Neural progenitor cell (in vitro differentiated cells): ENCODE measurements at regions not wholly inside any gene's neighbourhood (a gene's known extent, or its start where the extent isn't known, plus 50 kb on each side); places are given as distances from the start of the nearest gene placed in this dataset.

ENCODE experiments used
- DNase-seq: peaks from one replicate; pipeline ENCODE4 v3.0.0-alpha.2; 2016; ENCODE audit warnings: low spot score
- H2AFZ ChIP-seq: fragments of 200-600 bp; sonication (generic); replicated peaks from 2 replicates; pipeline ENCODE4 v1.6.1; 2016; ENCODE audit warnings: antibody characterized with exemption
- H3F3A ChIP-seq: fragments of 200-600 bp; sonication (generic); 2 replicates; pipeline ENCODE4 v1.6.1; 2016; ENCODE audit warnings: antibody characterized with exemption, low read depth
- H3K27ac ChIP-seq: fragments of 200-600 bp; sonication (generic); 2 replicates; pipeline ENCODE4 v1.5.1; 2016; ENCODE audit warnings: mild to moderate bottlenecking
- H3K27me3 ChIP-seq: fragments of 200-600 bp; sonication (generic); 2 replicates; pipeline ENCODE4 v1.6.1; 2016; ENCODE audit warnings: mild to moderate bottlenecking, moderate library complexity
- H3K36me3 ChIP-seq: fragments of 200-600 bp; sonication (generic); 2 replicates; pipeline ENCODE4 v1.5.1; 2016
- H3K4me1 ChIP-seq: fragments of 200-600 bp; sonication (generic); 2 replicates; pipeline ENCODE4 v1.6.1; 2016; ENCODE audit warnings: mixed run types
- H3K4me2 ChIP-seq: fragments of 200-600 bp; sonication (generic); 2 replicates; pipeline ENCODE4 v1.6.1; 2016
- H3K4me3 ChIP-seq: fragments of 200-600 bp; sonication (generic); 2 replicates; pipeline ENCODE4 v1.5.1; 2016
- H3K79me2 ChIP-seq: fragments of 200-600 bp; sonication (generic); 2 replicates; pipeline ENCODE4 v1.6.1; 2016; ENCODE audit warnings: low read depth
- H3K9ac ChIP-seq: fragments of 200-600 bp; sonication (generic); 2 replicates; pipeline ENCODE4 v1.6.1; 2016
- H3K9me3 ChIP-seq: fragments of 200-600 bp; sonication (generic); 2 replicates; pipeline ENCODE4 v1.5.1; 2016; ENCODE audit warnings: low read depth
- H4K20me1 ChIP-seq: fragments of 200-600 bp; sonication (generic); 2 replicates; pipeline ENCODE4 v1.6.1; 2016; ENCODE audit warnings: low read depth
- H3K27ac Mint-ChIP-seq: 3 replicates; pipeline ENCODE4 v1.8.0; 2021; ENCODE audit warnings: mixed read lengths
- H3K27me3 Mint-ChIP-seq: 2 replicates; pipeline ENCODE4 v1.8.0; 2022; ENCODE audit warnings: low read depth, mild to moderate bottlenecking, inconsistent platforms, moderate library complexity, mixed read lengths; ENCODE audit not compliant: insufficient read depth
- H3K36me3 Mint-ChIP-seq: 3 replicates; pipeline ENCODE4 v1.8.0; 2021; ENCODE audit warnings: mixed read lengths
- H3K4me1 Mint-ChIP-seq: 3 replicates; pipeline ENCODE4 v1.8.0; 2021; ENCODE audit warnings: mixed read lengths
- H3K4me3 Mint-ChIP-seq: 3 replicates; pipeline ENCODE4 v1.8.0; 2021; ENCODE audit warnings: mild to moderate bottlenecking, moderate library complexity, mixed read lengths
- H3K9me3 Mint-ChIP-seq: 3 replicates; pipeline ENCODE4 v1.8.0; 2020; ENCODE audit warnings: mixed read lengths
- EZH2 ChIP-seq: fragments of 200-600 bp; sonication (generic); IDR thresholded peaks from 2 replicates; pipeline ENCODE4 v1.6.1; 2017; ENCODE audit warnings: antibody characterized with exemption, mild to moderate bottlenecking, moderate library complexity
- EZH2phosphoT487 ChIP-seq: fragments of 200-600 bp; sonication (generic); IDR thresholded peaks from 2 replicates; pipeline ENCODE4 v1.6.1; 2017; ENCODE audit warnings: antibody characterized with exemption
- TF ChIP-seq, protein P1 (sequence below): fragments of 200-600 bp; sonication (generic); IDR thresholded peaks from 2 replicates; pipeline ENCODE4 v1.5.1; 2017; ENCODE audit warnings: antibody characterized with exemption, mild to moderate bottlenecking

DNA sequence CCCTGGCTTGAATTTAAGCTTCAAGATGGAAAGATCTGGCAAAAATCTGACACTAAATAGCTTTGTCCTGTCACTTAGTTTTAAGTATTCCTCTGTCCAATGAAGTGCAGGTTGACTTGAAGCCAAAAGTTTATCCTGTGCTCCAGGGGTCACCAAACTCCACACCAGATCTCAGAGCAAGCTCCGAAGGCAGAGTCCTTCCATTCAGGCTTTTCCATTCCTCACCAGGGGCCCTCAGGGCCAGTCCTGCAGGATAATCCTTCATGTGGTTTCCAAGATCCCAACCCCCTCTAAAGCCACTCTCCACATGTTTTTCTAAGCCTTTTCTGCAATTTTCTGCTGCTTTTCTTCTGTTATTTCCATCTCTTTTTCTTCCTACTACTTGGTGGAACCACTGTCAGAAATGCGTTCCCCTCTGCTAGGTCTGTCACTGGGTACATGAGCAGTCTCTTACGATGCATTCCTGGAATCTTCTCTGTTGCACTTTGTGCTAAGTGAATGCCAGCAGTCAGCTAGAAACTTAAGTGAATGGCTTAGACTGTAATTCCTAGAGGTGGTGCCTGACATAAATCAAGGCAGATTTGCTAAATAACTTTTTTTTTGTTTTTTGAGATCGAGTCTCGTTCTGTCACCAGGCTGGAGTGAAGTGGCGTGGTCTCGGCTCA is 251.4 kb downstream of the MSRB3 start:
- Mint-ChIP-seq H3K4me3 (no peak overlapping the region), H3K9me3 (peaks cover 22% of the 10 kb centered on the region), H3K27me3 (peaks cover 6% of the 10 kb centered on the region), H3K36me3 (peaks cover 3% of the 10 kb centered on the region), H3K4me1 (peaks cover 7% of the 10 kb centered on the region), H3K27ac (no peak overlapping the region)
- Histone ChIP-seq H3K9me3 (no peaks in the 10 kb centered on the region), H3K27me3 (no peaks in the 10 kb centered on the region), H3K4me1 (peaks cover 16% of the 10 kb centered on the region), H3K4me3 (no peak overlapping the region), H3F3A (no peaks in the 10 kb centered on the region), H3K79me2 (no peaks in the 10 kb centered on the region), H3K36me3 (no peaks in the 10 kb centered on the region), H4K20me1 (no peaks in the 10 kb centered on the region), H2AFZ (peak overlapping the region; percentile 44), H3K9ac (no peak overlapping the region), H3K4me2 (no peak overlapping the region), H3K27ac (no peak overlapping the region)
- TF ChIP-seq EZH2, result no peak
- TF ChIP-seq, protein P1, sequence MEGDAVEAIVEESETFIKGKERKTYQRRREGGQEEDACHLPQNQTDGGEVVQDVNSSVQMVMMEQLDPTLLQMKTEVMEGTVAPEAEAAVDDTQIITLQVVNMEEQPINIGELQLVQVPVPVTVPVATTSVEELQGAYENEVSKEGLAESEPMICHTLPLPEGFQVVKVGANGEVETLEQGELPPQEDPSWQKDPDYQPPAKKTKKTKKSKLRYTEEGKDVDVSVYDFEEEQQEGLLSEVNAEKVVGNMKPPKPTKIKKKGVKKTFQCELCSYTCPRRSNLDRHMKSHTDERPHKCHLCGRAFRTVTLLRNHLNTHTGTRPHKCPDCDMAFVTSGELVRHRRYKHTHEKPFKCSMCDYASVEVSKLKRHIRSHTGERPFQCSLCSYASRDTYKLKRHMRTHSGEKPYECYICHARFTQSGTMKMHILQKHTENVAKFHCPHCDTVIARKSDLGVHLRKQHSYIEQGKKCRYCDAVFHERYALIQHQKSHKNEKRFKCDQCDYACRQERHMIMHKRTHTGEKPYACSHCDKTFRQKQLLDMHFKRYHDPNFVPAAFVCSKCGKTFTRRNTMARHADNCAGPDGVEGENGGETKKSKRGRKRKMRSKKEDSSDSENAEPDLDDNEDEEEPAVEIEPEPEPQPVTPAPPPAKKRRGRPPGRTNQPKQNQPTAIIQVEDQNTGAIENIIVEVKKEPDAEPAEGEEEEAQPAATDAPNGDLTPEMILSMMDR, result no peak
- no peak for TF ChIP-seq EZH2phosphoT487
- DNase-seq, result no peak

DNA sequence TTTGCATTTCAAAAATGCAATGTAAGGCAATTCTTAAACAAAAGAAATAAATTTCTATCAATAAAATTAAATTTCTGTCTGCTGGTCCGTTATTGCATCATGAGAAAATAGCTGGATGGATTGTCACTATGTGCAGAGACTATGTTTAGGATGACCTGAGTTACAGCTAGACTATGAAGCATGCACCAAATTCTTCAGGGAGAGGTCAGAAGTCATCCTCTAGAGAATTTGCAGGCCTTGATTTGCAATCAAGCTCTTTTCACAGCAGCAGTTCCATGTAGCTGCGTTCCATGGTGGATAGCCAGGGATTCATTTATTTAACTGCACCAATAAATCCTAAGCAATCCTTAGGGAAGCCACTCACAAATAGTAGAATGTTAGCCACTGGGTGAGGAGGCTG is 253.7 kb downstream of the MSRB3 start:
- Histone ChIP-seq H3K36me3 (no peaks in the 10 kb centered on the region), H3K9me3 (no peaks in the 10 kb centered on the region), H3K27ac (no peak overlapping the region), H3K4me2 (no peak overlapping the region), H3F3A (no peaks in the 10 kb centered on the region), H3K4me1 (peaks cover 16% of the 10 kb centered on the region), H3K4me3 (no peak overlapping the region), H3K9ac (no peak overlapping the region), H2AFZ (no peak overlapping the region), H3K27me3 (no peaks in the 10 kb centered on the region), H4K20me1 (no peaks in the 10 kb centered on the region), H3K79me2 (no peaks in the 10 kb centered on the region)
- Mint-ChIP-seq H3K4me1 (peaks cover 7% of the 10 kb centered on the region), H3K4me3 (no peak overlapping the region), H3K36me3 (peaks cover 3% of the 10 kb centered on the region), H3K27me3 (peaks cover 8% of the 10 kb centered on the region), H3K9me3 (peaks cover 20% of the 10 kb centered on the region), H3K27ac (no peak overlapping the region)
- TF ChIP-seq EZH2 (no peak), EZH2phosphoT487 (no peak)
- TF ChIP-seq, protein P1, result no peak
- DNase-seq, result no peak

DNA sequence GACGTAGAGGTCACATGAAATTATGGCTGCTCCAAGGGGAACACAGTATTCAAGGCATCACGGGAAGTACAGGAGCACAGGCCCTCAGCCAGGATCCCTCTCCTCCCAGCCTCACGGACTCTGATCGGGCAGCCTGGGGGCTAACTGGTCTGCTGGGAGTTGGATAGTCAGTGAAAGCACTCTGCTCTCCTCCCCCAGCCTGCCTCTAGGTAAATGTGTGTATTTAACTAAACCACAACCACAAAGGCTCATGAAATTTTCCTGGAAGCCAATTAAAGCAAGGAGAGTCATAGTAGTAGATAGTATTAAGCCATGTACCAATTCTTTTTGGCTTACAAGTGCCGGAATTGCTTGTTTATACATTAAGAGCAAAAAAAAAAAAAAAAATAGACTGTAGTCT is 254.3 kb downstream of the MSRB3 start:
- no peaks in the 10 kb centered on the region for H3K27me3 ChIP-seq
- H2AFZ ChIP-seq, result no peak overlapping the region
- H3F3A ChIP-seq, result no peaks in the 10 kb centered on the region
- no peak overlapping the region for H3K27ac ChIP-seq
- peaks cover 16% of the 10 kb centered on the region for H3K4me1 ChIP-seq
- H3K79me2 ChIP-seq, result no peaks in the 10 kb centered on the region
- H3K27ac Mint-ChIP-seq, result no peak overlapping the region
- no peak for DNase-seq
- H3K4me3 Mint-ChIP-seq, result no peak overlapping the region
- TF ChIP-seq EZH2 (no peak), EZH2phosphoT487 (no peak)
- TF ChIP-seq, protein P1, result no peak
- no peak overlapping the region for H3K4me2 ChIP-seq
- H3K36me3 ChIP-seq, result no peaks in the 10 kb centered on the region
- H3K9me3 Mint-ChIP-seq, result peaks cover 13% of the 10 kb centered on the region
- H3K9me3 ChIP-seq, result no peaks in the 10 kb centered on the region
- H3K36me3 Mint-ChIP-seq, result peaks cover 3% of the 10 kb centered on the region
- H3K9ac ChIP-seq, result no peak overlapping the region
- no peak overlapping the region for H3K4me3 ChIP-seq
- H4K20me1 ChIP-seq, result no peaks in the 10 kb centered on the region
- H3K4me1 Mint-ChIP-seq, result peaks cover 7% of the 10 kb centered on the region
- peaks cover 8% of the 10 kb centered on the region for H3K27me3 Mint-ChIP-seq
